ENCODE measurements at regions not wholly inside any gene's neighbourhood (a gene's known extent, or its start where the extent isn't known, plus 50 kb on each side); places are given as distances from the start of the nearest gene placed in this dataset.

GRCh38 chr10:105844676-105845570 is 1203.8 kb downstream of the SORCS3 start:
- no peaks in the 10 kb centered on the region for H3K9me3 Mint-ChIP-seq (ENCODE audit: unreplicated experiment)
- H3K36me3 Mint-ChIP-seq (ENCODE audit: insufficient read depth, unreplicated experiment), result no peaks in the 10 kb centered on the region
- H3K4me3 Mint-ChIP-seq (ENCODE audit: unreplicated experiment), result no peak overlapping the region
- Histone ChIP-seq H3K4me3 (ENCODE audit: low read depth, low read length) (no peak overlapping the region), H3K36me3 (ENCODE audit: control insufficient read depth, insufficient read depth, low read length) (no peaks in the 10 kb centered on the region), H3K9me3 (no peaks in the 10 kb centered on the region), H3K4me1 (no peaks in the 10 kb centered on the region), H3K27me3 (replicated peaks; ENCODE audit: control insufficient read depth, insufficient read depth, low read length) (no peaks in the 10 kb centered on the region)
- ChIA-PET CTCF (no interaction called here), POLR2A (no interaction called here)
- intact Hi-C loops (cut with micrococcal nuclease; ENCODE audit: unreplicated experiment), result no loop called here
- H3K27ac Mint-ChIP-seq (ENCODE audit: unreplicated experiment), result no peak overlapping the region
- no TSS peak for BruUV-seq (replicated peaks)
- H3K27me3 Mint-ChIP-seq (ENCODE audit: insufficient read depth, unreplicated experiment), result no peaks in the 10 kb centered on the region
- TF ChIP-seq CTCF (IDR thresholded peaks at IDR 0.05; ENCODE audit: insufficient read depth in 1 of 2, low read depth in 1 of 2, low read length in 1 of 2, severe bottlenecking in 1 of 2, unreplicated experiment in 1 of 2), result no peak
- DNase-seq, result no peak
- no peaks in the 10 kb centered on the region for H3K4me1 Mint-ChIP-seq (ENCODE audit: low read depth, unreplicated experiment)

GRCh38 chr10:105844241-105844640 is 1203.2 kb downstream of the SORCS3 start:
- no TSS peak for BruUV-seq (replicated peaks)
- CTCF ChIA-PET, result no interaction called here
- Mint-ChIP-seq H3K36me3 (ENCODE audit: insufficient read depth, unreplicated experiment) (no peaks in the 10 kb centered on the region), H3K27ac (ENCODE audit: unreplicated experiment) (no peak overlapping the region), H3K27me3 (ENCODE audit: insufficient read depth, unreplicated experiment) (no peaks in the 10 kb centered on the region), H3K4me1 (ENCODE audit: low read depth, unreplicated experiment) (no peaks in the 10 kb centered on the region), H3K4me3 (ENCODE audit: unreplicated experiment) (no peak overlapping the region), H3K9me3 (ENCODE audit: unreplicated experiment) (no peaks in the 10 kb centered on the region)
- POLR2A ChIA-PET, result no interaction called here
- Histone ChIP-seq H3K36me3 (ENCODE audit: control insufficient read depth, insufficient read depth, low read length) (no peaks in the 10 kb centered on the region), H3K4me3 (ENCODE audit: low read depth, low read length) (no peak overlapping the region), H3K4me1 (no peaks in the 10 kb centered on the region), H3K9me3 (no peaks in the 10 kb centered on the region), H3K27me3 (replicated peaks; ENCODE audit: control insufficient read depth, insufficient read depth, low read length) (no peaks in the 10 kb centered on the region)
- TF ChIP-seq CTCF (IDR thresholded peaks at IDR 0.05; ENCODE audit: insufficient read depth in 1 of 2, low read depth in 1 of 2, low read length in 1 of 2, severe bottlenecking in 1 of 2, unreplicated experiment in 1 of 2), result no peak
- intact Hi-C loops (cut with micrococcal nuclease; ENCODE audit: unreplicated experiment), result no loop called here
- DNase-seq, result no peak

- H3K9me3 ChIP-seq, result no peaks in the 10 kb centered on the region
- no peak overlapping the region for H3K27ac Mint-ChIP-seq (ENCODE audit: unreplicated experiment)
- ChIA-PET POLR2A (no interaction called here), CTCF (no interaction called here)
- H3K36me3 Mint-ChIP-seq (ENCODE audit: insufficient read depth, unreplicated experiment), result no peaks in the 10 kb centered on the region
- intact Hi-C loops (cut with micrococcal nuclease; ENCODE audit: unreplicated experiment), result no loop called here
- BruUV-seq (replicated peaks), result no TSS peak
- no peaks in the 10 kb centered on the region for H3K4me1 ChIP-seq
- no peak overlapping the region for H3K4me3 ChIP-seq (ENCODE audit: low read depth, low read length)
- DNase-seq, result no peak
- no peaks in the 10 kb centered on the region for H3K27me3 ChIP-seq (replicated peaks; ENCODE audit: control insufficient read depth, insufficient read depth, low read length)
- no peak for TF ChIP-seq CTCF (IDR thresholded peaks at IDR 0.05; ENCODE audit: insufficient read depth in 1 of 2, low read depth in 1 of 2, low read length in 1 of 2, severe bottlenecking in 1 of 2, unreplicated experiment in 1 of 2)
- H3K4me3 Mint-ChIP-seq (ENCODE audit: unreplicated experiment), result no peak overlapping the region
- H3K27me3 Mint-ChIP-seq (ENCODE audit: insufficient read depth, unreplicated experiment), result no peaks in the 10 kb centered on the region
- H3K4me1 Mint-ChIP-seq (ENCODE audit: low read depth, unreplicated experiment), result no peaks in the 10 kb centered on the region
- H3K36me3 ChIP-seq (ENCODE audit: control insufficient read depth, insufficient read depth, low read length), result no peaks in the 10 kb centered on the region
- H3K9me3 Mint-ChIP-seq (ENCODE audit: unreplicated experiment), result no peaks in the 10 kb centered on the region
Observed at GRCh38 chr10:105843786-105844185, 1202.7 kb downstream of the SORCS3 start.

Measured in Caco-2 (cell line).